Suprapubic skin (tissue), 4 donors: ENCODE measurements at regions not wholly inside any gene's neighbourhood (a gene's known extent, or its start where the extent isn't known, plus 50 kb on each side); places are given as distances from the start of the nearest gene placed in this dataset.

ENCODE experiments used
- DNase-seq, 2 donors: peaks; one replicate each; pipeline ENCODE4 v3.0.0-alpha.2; 2019; ENCODE audit warnings: low spot score in 2 of 2
- H3K27ac ChIP-seq: fragments of 200-600 bp; sonication (generic); one replicate; pipeline ENCODE4 v1.5.1; 2019
- H3K27me3 ChIP-seq: fragments of 200-600 bp; sonication (generic); one replicate; pipeline ENCODE4 v1.5.1; 2019
- H3K36me3 ChIP-seq: fragments of 200-600 bp; sonication (generic); one replicate; pipeline ENCODE4 v1.5.1; 2019
- H3K4me1 ChIP-seq: fragments of 200-600 bp; sonication (generic); one replicate; pipeline ENCODE4 v1.5.1; 2019
- H3K4me3 ChIP-seq: fragments of 200-600 bp; sonication (generic); one replicate; pipeline ENCODE4 v1.5.1; 2019; ENCODE audit warnings: mild to moderate bottlenecking
- H3K9me3 ChIP-seq: fragments of 200-600 bp; sonication (generic); one replicate; pipeline ENCODE4 v1.5.1; 2019
- EP300 ChIP-seq: sonication (generic); formaldehyde crosslinking; IDR thresholded peaks from one replicate; pipeline ENCODE4 v1.6.1; 2017; ENCODE audit warnings: antibody characterized with exemption
- POLR2A ChIP-seq, 2 donors: fragments of 450-650 bp; IDR thresholded peaks; one replicate each; pipeline ENCODE4 v1.6.1; 2017; ENCODE audit warnings: antibody characterized with exemption in 2 of 2, mild to moderate bottlenecking in 2 of 2, moderate library complexity in 2 of 2
- POLR2AphosphoS5 ChIP-seq, 3 donors: sonication (generic); formaldehyde crosslinking; IDR thresholded peaks; one replicate each; pipeline ENCODE4 v1.6.1; 2017; ENCODE audit warnings: antibody characterized with exemption in 3 of 3
- WGBS: methylation state at CpG from one replicate; pipeline ENCODE4 v1.1.5; 2018; 5-methylcytosine and 5-hydroxymethylcytosine counted together
- TF ChIP-seq, protein P1 (sequence below), 2 donors: fragments of 200-600 bp in 1 of 2; fragments of 450-650 bp in 1 of 2; sonication (generic) in 1 of 2; IDR thresholded peaks; one replicate each; pipeline ENCODE4 v1.5.1; 2016 to 2019; ENCODE audit warnings: antibody characterized with exemption in 2 of 2, mild to moderate bottlenecking in 1 of 2, moderate library complexity in 1 of 2

DNA sequence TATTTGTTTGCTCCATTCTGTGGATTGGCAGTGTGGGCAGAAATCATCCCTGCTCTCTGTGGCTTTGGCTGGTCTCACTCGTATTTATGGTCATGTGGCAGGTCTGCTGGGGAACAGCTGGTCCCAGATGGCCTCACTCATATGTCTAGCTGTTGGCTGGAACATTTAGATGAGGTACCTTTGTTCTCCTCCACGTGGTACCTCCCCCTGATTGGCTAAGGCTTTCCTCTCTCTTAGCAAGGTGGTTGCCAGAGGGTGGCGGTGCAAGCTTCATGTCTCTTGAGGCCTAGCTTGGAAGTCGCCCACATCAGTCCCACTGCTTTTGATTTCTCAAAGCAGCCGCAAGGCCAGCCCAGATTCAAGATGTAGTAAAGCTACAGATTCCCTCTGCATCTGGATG is 348.5 kb upstream of the BTBD3 start:
- Histone ChIP-seq H3K27me3 (peaks cover 3% of the 10 kb centered on the region), H3K9me3 (no peaks in the 10 kb centered on the region), H3K4me1 (no peaks in the 10 kb centered on the region), H3K4me3 (no peak overlapping the region), H3K36me3 (no peaks in the 10 kb centered on the region), H3K27ac (no peak overlapping the region)
- WGBS = 62% methylated on average over 5 of the region's 5 CpGs
- TF ChIP-seq POLR2A (IDR thresholded peaks at IDR 0.05) = no peak
- TF ChIP-seq EP300 = no peak
- no peak for TF ChIP-seq POLR2AphosphoS5 (IDR thresholded peaks at IDR 0.05)
- TF ChIP-seq, protein P1, sequence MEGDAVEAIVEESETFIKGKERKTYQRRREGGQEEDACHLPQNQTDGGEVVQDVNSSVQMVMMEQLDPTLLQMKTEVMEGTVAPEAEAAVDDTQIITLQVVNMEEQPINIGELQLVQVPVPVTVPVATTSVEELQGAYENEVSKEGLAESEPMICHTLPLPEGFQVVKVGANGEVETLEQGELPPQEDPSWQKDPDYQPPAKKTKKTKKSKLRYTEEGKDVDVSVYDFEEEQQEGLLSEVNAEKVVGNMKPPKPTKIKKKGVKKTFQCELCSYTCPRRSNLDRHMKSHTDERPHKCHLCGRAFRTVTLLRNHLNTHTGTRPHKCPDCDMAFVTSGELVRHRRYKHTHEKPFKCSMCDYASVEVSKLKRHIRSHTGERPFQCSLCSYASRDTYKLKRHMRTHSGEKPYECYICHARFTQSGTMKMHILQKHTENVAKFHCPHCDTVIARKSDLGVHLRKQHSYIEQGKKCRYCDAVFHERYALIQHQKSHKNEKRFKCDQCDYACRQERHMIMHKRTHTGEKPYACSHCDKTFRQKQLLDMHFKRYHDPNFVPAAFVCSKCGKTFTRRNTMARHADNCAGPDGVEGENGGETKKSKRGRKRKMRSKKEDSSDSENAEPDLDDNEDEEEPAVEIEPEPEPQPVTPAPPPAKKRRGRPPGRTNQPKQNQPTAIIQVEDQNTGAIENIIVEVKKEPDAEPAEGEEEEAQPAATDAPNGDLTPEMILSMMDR (IDR thresholded peaks at IDR 0.05) = no peak
- no peak for DNase-seq

DNA sequence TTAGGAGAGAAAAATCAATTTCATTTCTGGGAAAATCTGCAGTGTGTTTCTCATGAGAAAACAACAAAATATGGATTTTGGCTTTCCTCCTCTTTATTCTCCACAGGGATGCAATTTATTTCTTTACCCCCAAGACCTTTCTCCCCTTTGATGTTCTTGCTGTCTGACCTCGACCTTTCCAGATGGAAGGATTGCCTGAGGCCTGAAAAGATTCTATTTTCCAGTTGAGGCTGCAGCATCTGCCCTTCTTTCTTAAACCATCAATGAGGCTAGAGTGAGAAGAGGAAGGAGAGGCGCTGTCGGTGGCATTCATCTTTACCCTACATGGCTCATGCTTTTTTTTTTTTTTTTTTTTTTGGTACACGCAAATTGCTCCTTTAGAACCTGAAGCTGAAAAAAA is 344.2 kb upstream of the BTBD3 start:
- no peaks in the 10 kb centered on the region for H3K36me3 ChIP-seq
- H3K27ac ChIP-seq = no peak overlapping the region
- no peak for DNase-seq
- no peaks in the 10 kb centered on the region for H3K9me3 ChIP-seq
- no peak overlapping the region for H3K4me3 ChIP-seq
- WGBS = 54% methylated on average over 4 of the region's 4 CpGs
- H3K4me1 ChIP-seq = no peaks in the 10 kb centered on the region
- TF ChIP-seq POLR2A (IDR thresholded peaks at IDR 0.05) (no peak), EP300 (no peak), POLR2AphosphoS5 (IDR thresholded peaks at IDR 0.05) (no peak)
- TF ChIP-seq, protein P1 (IDR thresholded peaks at IDR 0.05) = no peak
- peaks cover 3% of the 10 kb centered on the region for H3K27me3 ChIP-seq

DNA sequence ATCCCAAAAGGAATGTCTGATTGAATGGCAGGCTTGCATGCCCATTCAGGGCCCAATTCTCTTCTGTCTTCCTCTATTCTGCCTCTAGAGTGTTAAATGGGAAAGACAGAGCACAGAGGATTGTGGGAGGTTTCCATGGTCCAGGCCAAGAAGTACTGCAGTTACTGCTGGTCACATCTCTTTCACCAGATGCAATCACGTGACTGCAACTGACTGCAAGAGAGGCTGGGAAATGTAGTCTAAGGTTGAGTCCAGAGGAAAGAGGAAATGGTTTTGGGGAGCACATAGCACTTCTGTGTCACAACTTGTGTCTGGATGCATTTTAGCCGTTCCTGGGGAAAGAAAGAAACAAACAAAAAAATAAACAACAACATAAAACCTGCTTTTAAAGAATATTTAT is 336.4 kb upstream of the BTBD3 start:
- 65% methylated on average over 2 of the region's 2 CpGs for WGBS
- Histone ChIP-seq H3K27ac (no peak overlapping the region), H3K27me3 (no peaks in the 10 kb centered on the region), H3K36me3 (no peaks in the 10 kb centered on the region), H3K4me1 (no peaks in the 10 kb centered on the region), H3K9me3 (no peaks in the 10 kb centered on the region), H3K4me3 (no peak overlapping the region)
- no peak for DNase-seq
- TF ChIP-seq, protein P1 (IDR thresholded peaks at IDR 0.05) = no peak
- no peak for TF ChIP-seq POLR2AphosphoS5 (IDR thresholded peaks at IDR 0.05)
- no peak for TF ChIP-seq POLR2A (IDR thresholded peaks at IDR 0.05)
- no peak for TF ChIP-seq EP300

DNA sequence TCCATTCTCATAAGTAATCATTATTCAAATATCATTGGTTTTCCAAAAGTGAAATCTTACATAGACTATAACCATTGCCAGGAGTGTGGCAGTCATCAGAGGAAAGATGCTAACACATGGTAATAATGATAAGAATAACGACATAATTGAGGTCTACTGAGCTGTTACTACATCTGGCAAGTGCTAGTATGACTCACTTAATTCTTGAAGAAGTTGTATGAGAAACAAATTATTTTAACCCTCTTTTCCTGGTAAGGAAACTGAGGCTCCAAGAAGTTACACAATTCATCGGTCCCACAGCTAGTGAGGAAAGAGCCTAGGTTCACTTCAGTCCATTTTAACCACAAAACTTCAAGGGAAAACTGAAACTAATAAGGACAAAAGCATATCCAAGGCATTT is 335.6 kb upstream of the BTBD3 start:
- Histone ChIP-seq H3K4me1 (no peaks in the 10 kb centered on the region), H3K9me3 (no peaks in the 10 kb centered on the region), H3K36me3 (no peaks in the 10 kb centered on the region), H3K27me3 (no peaks in the 10 kb centered on the region), H3K4me3 (no peak overlapping the region), H3K27ac (no peak overlapping the region)
- 21% methylated on average over 2 of the region's 2 CpGs for WGBS
- no peak for TF ChIP-seq EP300
- no peak for TF ChIP-seq POLR2A (IDR thresholded peaks at IDR 0.05)
- no peak for DNase-seq

DNA sequence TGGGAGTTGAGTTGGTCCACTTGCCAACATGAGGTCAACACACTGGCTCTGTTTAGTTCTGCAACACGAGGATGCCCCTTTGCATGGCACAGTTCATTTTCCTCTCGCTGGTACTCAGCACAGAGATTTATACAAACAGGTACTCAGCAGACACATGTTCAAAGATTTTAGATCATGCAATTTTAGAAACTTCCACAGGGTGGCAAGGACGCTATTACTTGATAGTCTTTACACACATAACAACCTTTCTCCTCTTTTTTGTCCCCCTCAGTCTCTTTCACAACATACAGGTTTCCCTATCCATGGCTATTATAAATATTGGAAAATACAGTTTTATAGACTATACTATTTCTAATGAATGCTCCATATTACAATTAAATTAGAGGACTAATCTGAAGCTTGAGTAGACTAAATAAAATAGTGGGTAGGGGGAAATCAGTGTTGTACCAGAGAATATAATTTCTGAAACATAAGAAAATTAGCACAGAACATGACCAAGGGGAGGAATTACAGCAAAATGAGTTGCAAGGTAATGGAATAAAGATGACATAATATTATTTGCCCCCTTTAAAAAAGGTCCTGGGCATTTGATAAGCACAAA is 331.8 kb upstream of the BTBD3 start:
- Histone ChIP-seq H3K27ac (no peak overlapping the region), H3K4me1 (no peaks in the 10 kb centered on the region), H3K27me3 (no peaks in the 10 kb centered on the region), H3K9me3 (no peaks in the 10 kb centered on the region), H3K36me3 (no peaks in the 10 kb centered on the region), H3K4me3 (no peak overlapping the region)
- WGBS = 31% methylated on average over 3 of the region's 3 CpGs
- TF ChIP-seq POLR2A (IDR thresholded peaks at IDR 0.05) = no peak
- TF ChIP-seq POLR2AphosphoS5 (IDR thresholded peaks at IDR 0.05) = no peak
- TF ChIP-seq, protein P1 (IDR thresholded peaks at IDR 0.05) = peak in 1 of 2 donors; percentile 15
- no peak for DNase-seq

- peaks cover 5% of the 10 kb centered on the region for H3K9me3 ChIP-seq
- no peak for DNase-seq
- H3K27me3 ChIP-seq = no peaks in the 10 kb centered on the region
- H3K36me3 ChIP-seq = no peaks in the 10 kb centered on the region
- H3K27ac ChIP-seq = no peak overlapping the region
- H3K4me1 ChIP-seq = no peaks in the 10 kb centered on the region
- WGBS = 46% methylated on average over 4 of the region's 4 CpGs
- no peak overlapping the region for H3K4me3 ChIP-seq
- TF ChIP-seq EP300 = no peak
- no peak for TF ChIP-seq POLR2A (IDR thresholded peaks at IDR 0.05)
- TF ChIP-seq, protein P1 (IDR thresholded peaks at IDR 0.05) = no peak
- no peak for TF ChIP-seq POLR2AphosphoS5 (IDR thresholded peaks at IDR 0.05)
Observed at GRCh38 chr20:11588875-11589274, 328.8 kb upstream of the BTBD3 start.
